ENCODE measurements at regions not wholly inside any gene's neighbourhood (a gene's known extent, or its start where the extent isn't known, plus 50 kb on each side); places are given as distances from the start of the nearest gene placed in this dataset.

GRCh38 chr3:40718209-40718608 lies 193.4 kb downstream of the ZNF621 start:
- no peaks in the 10 kb centered on the region for H3K9me1 ChIP-seq (ENCODE audit: control insufficient read depth, extremely low read depth, insufficient read depth, low read length)
- no peak overlapping the region for H3K27ac ChIP-seq (ENCODE audit: control insufficient read depth, insufficient read depth, low read length)
- no peaks in the 10 kb centered on the region for H3K27me3 ChIP-seq (ENCODE audit: control insufficient read depth, extremely low read depth, insufficient read depth, low read length)
- no peaks in the 10 kb centered on the region for H3K9me3 ChIP-seq (ENCODE audit: control insufficient read depth, low read depth, low read length)
- H3K4me3 ChIP-seq (ENCODE audit: control insufficient read depth in 2 of 3, extremely low read depth in 1 of 3, insufficient read depth in 2 of 3, low read depth in 1 of 3, low read length in 3 of 3), result no peak overlapping the region
- no peaks in the 10 kb centered on the region for H3K79me2 ChIP-seq (ENCODE audit: control insufficient read depth, insufficient read depth, low read length)
- H3K36me3 ChIP-seq (ENCODE audit: control insufficient read depth in 2 of 2, extremely low read depth in 1 of 2, insufficient read depth in 2 of 2, low read length in 2 of 2), result no peaks in the 10 kb centered on the region
- DNase-seq (ENCODE audit: low read depth, low spot score) (no peak), FAIRE-seq (peak; percentile 86)
- peaks cover 5% of the 10 kb centered on the region for H3K4me1 ChIP-seq (ENCODE audit: control insufficient read depth, extremely low read depth, insufficient read depth, low read length)
- dilution Hi-C loops (cut with MboI; ENCODE audit: extremely low pct_ligation_motif_present, low sequenced_read_pairs), result no loop called here
- H2AFZ ChIP-seq (ENCODE audit: control insufficient read depth, low read length), result no peak overlapping the region
- H4K20me1 ChIP-seq (ENCODE audit: control insufficient read depth, extremely low read depth, insufficient read depth, low read length), result no peaks in the 10 kb centered on the region
- TF ChIP-seq EZH2 (IDR thresholded peaks at IDR 0.05; ENCODE audit: low read length), result no peak
- TF ChIP-seq, protein P1, sequence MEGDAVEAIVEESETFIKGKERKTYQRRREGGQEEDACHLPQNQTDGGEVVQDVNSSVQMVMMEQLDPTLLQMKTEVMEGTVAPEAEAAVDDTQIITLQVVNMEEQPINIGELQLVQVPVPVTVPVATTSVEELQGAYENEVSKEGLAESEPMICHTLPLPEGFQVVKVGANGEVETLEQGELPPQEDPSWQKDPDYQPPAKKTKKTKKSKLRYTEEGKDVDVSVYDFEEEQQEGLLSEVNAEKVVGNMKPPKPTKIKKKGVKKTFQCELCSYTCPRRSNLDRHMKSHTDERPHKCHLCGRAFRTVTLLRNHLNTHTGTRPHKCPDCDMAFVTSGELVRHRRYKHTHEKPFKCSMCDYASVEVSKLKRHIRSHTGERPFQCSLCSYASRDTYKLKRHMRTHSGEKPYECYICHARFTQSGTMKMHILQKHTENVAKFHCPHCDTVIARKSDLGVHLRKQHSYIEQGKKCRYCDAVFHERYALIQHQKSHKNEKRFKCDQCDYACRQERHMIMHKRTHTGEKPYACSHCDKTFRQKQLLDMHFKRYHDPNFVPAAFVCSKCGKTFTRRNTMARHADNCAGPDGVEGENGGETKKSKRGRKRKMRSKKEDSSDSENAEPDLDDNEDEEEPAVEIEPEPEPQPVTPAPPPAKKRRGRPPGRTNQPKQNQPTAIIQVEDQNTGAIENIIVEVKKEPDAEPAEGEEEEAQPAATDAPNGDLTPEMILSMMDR (optimal IDR thresholded peaks at IDR 0.05 in 1 of 3, IDR thresholded peaks at IDR 0.05 in 1 of 3, conservative IDR thresholded peaks at IDR 0.05 in 1 of 3; ENCODE audit: extremely low read depth in 1 of 3, insufficient read depth in 2 of 3, low read length in 3 of 3), result no peak
- H3K4me2 ChIP-seq (ENCODE audit: control insufficient read depth, extremely low read depth, insufficient read depth, low read depth, low read length), result no peak overlapping the region
- no peak overlapping the region for H3K9ac ChIP-seq (ENCODE audit: control insufficient read depth, extremely low read depth, insufficient read depth, low read length)

GRCh38 chr3:40718681-40719080 lies 193.9 kb downstream of the ZNF621 start:
- dilution Hi-C loops (cut with MboI; ENCODE audit: extremely low pct_ligation_motif_present, low sequenced_read_pairs), result no loop called here
- no peaks in the 10 kb centered on the region for H4K20me1 ChIP-seq (ENCODE audit: control insufficient read depth, extremely low read depth, insufficient read depth, low read length)
- H3K27me3 ChIP-seq (ENCODE audit: control insufficient read depth, extremely low read depth, insufficient read depth, low read length), result no peaks in the 10 kb centered on the region
- H3K9ac ChIP-seq (ENCODE audit: control insufficient read depth, extremely low read depth, insufficient read depth, low read length), result no peak overlapping the region
- H2AFZ ChIP-seq (ENCODE audit: control insufficient read depth, low read length), result no peak overlapping the region
- TF ChIP-seq, protein P1 (optimal IDR thresholded peaks at IDR 0.05 in 1 of 3, IDR thresholded peaks at IDR 0.05 in 1 of 3, conservative IDR thresholded peaks at IDR 0.05 in 1 of 3; ENCODE audit: extremely low read depth in 1 of 3, insufficient read depth in 2 of 3, low read length in 3 of 3), result no peak
- no peak for TF ChIP-seq EZH2 (IDR thresholded peaks at IDR 0.05; ENCODE audit: low read length)
- H3K9me1 ChIP-seq (ENCODE audit: control insufficient read depth, extremely low read depth, insufficient read depth, low read length), result no peaks in the 10 kb centered on the region
- DNase-seq (ENCODE audit: low read depth, low spot score) (no peak), FAIRE-seq (no peak)
- H3K4me1 ChIP-seq (ENCODE audit: control insufficient read depth, extremely low read depth, insufficient read depth, low read length), result peaks cover 5% of the 10 kb centered on the region
- no peaks in the 10 kb centered on the region for H3K36me3 ChIP-seq (ENCODE audit: control insufficient read depth in 2 of 2, extremely low read depth in 1 of 2, insufficient read depth in 2 of 2, low read length in 2 of 2)
- no peak overlapping the region for H3K4me3 ChIP-seq (ENCODE audit: control insufficient read depth in 2 of 3, extremely low read depth in 1 of 3, insufficient read depth in 2 of 3, low read depth in 1 of 3, low read length in 3 of 3)
- H3K27ac ChIP-seq (ENCODE audit: control insufficient read depth, insufficient read depth, low read length), result no peak overlapping the region
- H3K9me3 ChIP-seq (ENCODE audit: control insufficient read depth, low read depth, low read length), result no peaks in the 10 kb centered on the region
- no peaks in the 10 kb centered on the region for H3K79me2 ChIP-seq (ENCODE audit: control insufficient read depth, insufficient read depth, low read length)
- H3K4me2 ChIP-seq (ENCODE audit: control insufficient read depth, extremely low read depth, insufficient read depth, low read depth, low read length), result no peak overlapping the region

All from keratinocyte (primary cell).